ENCODE measurements at regions not wholly inside any gene's neighbourhood (a gene's known extent, or its start where the extent isn't known, plus 50 kb on each side); places are given as distances from the start of the nearest gene placed in this dataset.

- TF ChIP-seq BCL3 (IDR thresholded peaks at IDR 0.05; ENCODE audit: borderline replicate concordance, insufficient read depth, low read depth, low read length, poor library complexity, severe bottlenecking) (no peak), ATF3 (IDR thresholded peaks at IDR 0.05; ENCODE audit: borderline replicate concordance, extremely low read depth, low read depth, low read length) (no peak), BRCA1 (IDR thresholded peaks at IDR 0.05; ENCODE audit: low read depth, low read length) (no peak), CTCF (IDR thresholded peaks at IDR 0.05 in 2 of 3, conservative IDR thresholded peaks at IDR 0.05 in 1 of 3; ENCODE audit: control insufficient read depth in 2 of 3, extremely low read depth in 1 of 3, insufficient read depth in 1 of 3, low read depth in 3 of 3, low read length in 3 of 3) (no peak), KDM1A (IDR thresholded peaks at IDR 0.05; ENCODE audit: borderline replicate concordance) (no peak), EP300 (IDR thresholded peaks at IDR 0.05; ENCODE audit: borderline replicate concordance in 1 of 2, control insufficient read depth in 1 of 2, low read depth in 2 of 2, low read length in 2 of 2) (no peak), CREB1 (IDR thresholded peaks at IDR 0.05; ENCODE audit: low read depth) (no peak)
Measured at GRCh38 chr2:17257189-17257909, 260.9 kb downstream of the RAD51AP2 start.
